SK-N-MC (cell line): ENCODE measurements at regions not wholly inside any gene's neighbourhood (a gene's known extent, or its start where the extent isn't known, plus 50 kb on each side); places are given as distances from the start of the nearest gene placed in this dataset.

Experiments
- DNase-seq: peaks from one replicate; pipeline ENCODE4 v3.0.0-alpha.2; 2011; ENCODE audit warnings: low read depth, low spot score
- H3K27ac ChIP-seq: fragments of 200-600 bp; sonication (generic); 2 replicates; pipeline ENCODE4 v1.5.1; 2016; ENCODE audit warnings: mixed run types
- H3K36me3 ChIP-seq: fragments of 200-600 bp; sonication (generic); 2 replicates; pipeline ENCODE4 v1.6.1; 2017; ENCODE audit warnings: antibody characterized with exemption, low read length, mixed read lengths; ENCODE audit not compliant: insufficient read depth
- H3K4me3 ChIP-seq: fragments of 200-600 bp; sonication (generic); 2 replicates; pipeline ENCODE4 v1.5.1; 2016
- H3K9ac ChIP-seq: fragments of 200-600 bp; sonication (generic); 2 replicates; pipeline ENCODE4 v1.8.0; 2017; ENCODE audit warnings: mixed run types, mixed read lengths; ENCODE audit not compliant: insufficient read length
- H3K9me3 ChIP-seq: fragments of 200-600 bp; sonication (generic); 2 replicates; pipeline ENCODE4 v1.6.1; 2017; ENCODE audit warnings: low read depth, mild to moderate bottlenecking, antibody characterized with exemption, low read length, moderate library complexity, mixed read lengths
- EZH2 ChIP-seq: fragments of 200-600 bp; sonication (generic); IDR thresholded peaks from one replicate; pipeline ENCODE4 v1.6.1; 2017; ENCODE audit warnings: antibody characterized with exemption
- FOXP2 ChIP-seq: optimal IDR thresholded peaks from 2 replicates; pipeline ENCODE3; 2011; ENCODE audit warnings: mild to moderate bottlenecking, moderate library complexity; ENCODE audit not compliant: insufficient read depth; ENCODE audit errors: extremely low read length, control extremely low read depth
- POLR2AphosphoS5 ChIP-seq: IDR thresholded peaks from 2 replicates; pipeline ENCODE4 v1.6.1; 2012; ENCODE audit warnings: mild to moderate bottlenecking, low read depth, low read length, borderline replicate concordance

DNA sequence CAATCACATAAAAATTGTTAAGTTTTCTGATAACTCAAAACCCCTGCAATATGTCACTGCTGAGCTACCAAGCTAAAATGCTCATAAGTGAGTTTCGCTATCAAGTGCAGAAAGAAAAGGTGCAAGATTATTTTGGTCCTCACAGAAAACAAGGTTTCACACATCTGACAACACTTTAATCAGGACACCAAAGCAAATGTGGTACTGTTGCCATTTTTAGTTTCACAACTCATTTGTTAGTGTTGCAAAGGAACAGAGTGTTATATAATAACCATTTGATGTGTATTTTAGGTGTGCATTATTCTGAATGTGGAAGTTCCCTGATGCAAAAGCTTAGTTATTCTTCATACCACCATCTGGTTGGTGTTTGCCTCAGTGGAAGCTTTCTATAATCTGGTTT is 956.2 kb downstream of the DSC3 start:
- no peaks in the 10 kb centered on the region for H3K36me3 ChIP-seq
- no peak for TF ChIP-seq POLR2AphosphoS5
- TF ChIP-seq EZH2: no peak
- no peak for TF ChIP-seq FOXP2
- no peak overlapping the region for H3K4me3 ChIP-seq
- H3K9me3 ChIP-seq: no peaks in the 10 kb centered on the region
- no peak for DNase-seq
- no peak overlapping the region for H3K9ac ChIP-seq
- no peak overlapping the region for H3K27ac ChIP-seq

DNA sequence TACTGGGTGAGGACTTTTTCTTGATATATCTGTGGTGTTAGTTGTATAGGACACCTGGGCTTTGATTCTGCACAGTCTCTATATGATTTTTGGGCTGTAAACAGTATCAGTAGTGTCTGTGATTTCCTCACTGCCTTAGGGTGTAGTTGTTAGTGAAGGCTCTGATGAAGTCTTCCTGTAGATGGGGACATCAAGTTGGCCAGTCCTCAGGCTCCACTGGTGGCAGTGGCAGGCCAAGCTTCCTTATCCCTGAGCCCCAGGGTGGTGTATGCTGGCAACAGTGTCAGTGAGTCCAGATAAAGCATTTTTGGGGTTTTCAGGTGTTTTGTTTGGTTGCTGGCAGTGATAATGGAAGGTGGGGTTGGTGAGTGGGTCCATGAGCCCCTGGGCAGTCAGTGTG is 961.4 kb downstream of the DSC3 start:
- no peak for DNase-seq
- Histone ChIP-seq H3K36me3 (no peaks in the 10 kb centered on the region), H3K27ac (no peak overlapping the region), H3K9me3 (no peaks in the 10 kb centered on the region), H3K4me3 (no peak overlapping the region), H3K9ac (no peak overlapping the region)
- TF ChIP-seq POLR2AphosphoS5: no peak
- no peak for TF ChIP-seq EZH2
- no peak for TF ChIP-seq FOXP2

DNA sequence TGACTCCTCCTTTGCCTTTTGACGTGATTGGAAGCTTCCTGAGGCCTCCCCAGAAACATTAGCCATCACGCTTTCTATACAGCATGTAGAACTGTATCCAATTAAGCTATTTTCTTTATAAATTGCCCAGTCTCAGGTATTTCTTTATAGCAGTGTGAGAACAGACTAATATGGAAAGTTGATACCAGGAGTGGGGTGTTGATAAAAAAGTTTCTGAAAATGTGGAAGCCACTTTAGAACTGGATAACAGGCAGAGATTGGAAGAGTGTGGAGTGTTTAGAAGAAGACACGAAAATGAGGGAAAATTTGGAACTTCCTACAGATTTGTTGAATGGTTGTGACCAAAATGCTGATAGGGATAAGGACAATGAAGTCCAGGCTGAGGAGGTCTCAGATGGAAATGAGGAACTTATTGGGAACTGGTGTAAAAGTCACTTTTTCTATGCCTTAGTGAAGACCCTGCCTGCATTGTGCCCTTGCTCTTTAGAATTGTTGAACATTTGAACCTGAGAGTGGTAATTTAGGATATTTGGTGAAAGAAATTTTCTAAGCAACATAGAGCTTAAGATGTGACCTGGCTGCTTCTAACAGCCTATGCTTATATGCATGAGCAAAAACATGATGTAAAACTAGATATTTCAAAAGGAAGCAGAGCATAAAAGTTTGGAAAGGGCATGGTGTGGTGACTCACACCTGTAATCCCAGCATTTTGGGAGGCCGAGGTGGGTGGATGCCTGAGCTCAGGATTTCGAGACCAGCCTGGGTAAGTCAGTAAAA is 969.7 kb downstream of the DSC3 start:
- Histone ChIP-seq H3K9me3 (no peaks in the 10 kb centered on the region), H3K36me3 (no peaks in the 10 kb centered on the region), H3K4me3 (no peak overlapping the region), H3K27ac (no peak overlapping the region), H3K9ac (no peak overlapping the region)
- DNase-seq: no peak
- TF ChIP-seq POLR2AphosphoS5 (no peak), FOXP2 (no peak), EZH2 (no peak)

DNA sequence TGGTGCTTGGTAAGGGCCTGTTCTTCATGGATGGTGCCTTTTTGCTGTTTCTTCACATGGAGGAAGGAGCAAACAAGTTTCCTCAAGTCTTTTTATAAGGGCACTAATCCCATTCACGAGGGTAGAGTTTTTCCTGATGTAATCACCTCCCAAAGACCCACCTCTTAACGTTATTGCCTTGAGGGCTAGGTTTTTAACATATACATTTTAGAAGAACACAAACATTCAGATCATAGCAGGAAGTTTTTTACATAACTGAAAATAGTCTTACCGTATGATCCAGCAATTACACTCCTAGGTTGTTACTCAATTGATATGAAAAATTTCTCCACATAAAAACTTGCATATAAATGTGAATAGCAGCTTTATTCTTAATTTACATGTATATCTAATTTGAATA is 976.3 kb downstream of the DSC3 start:
- TF ChIP-seq EZH2 (no peak), POLR2AphosphoS5 (no peak), FOXP2 (no peak)
- DNase-seq: no peak

DNA sequence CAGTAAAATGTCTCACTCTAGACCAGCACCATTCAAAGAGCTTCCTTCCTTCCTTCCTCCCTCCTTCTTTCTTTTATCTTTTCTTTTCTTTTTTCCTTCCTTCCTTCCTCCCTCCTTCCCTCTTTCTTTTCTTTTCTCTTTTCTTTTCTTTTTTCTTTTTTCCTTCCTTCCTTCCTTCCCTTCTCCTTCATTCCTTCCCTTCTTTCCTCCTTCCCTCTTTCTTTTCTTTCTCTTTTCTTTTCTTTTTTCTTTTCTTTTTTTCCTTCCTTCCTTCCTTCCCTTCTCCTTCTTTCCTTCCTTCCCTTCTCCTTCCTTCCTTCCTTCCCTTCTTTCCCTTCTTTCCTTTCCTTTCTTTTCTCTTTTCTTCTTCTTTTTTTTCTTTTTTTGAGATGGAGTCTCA is 985.1 kb downstream of the DSC3 start:
- TF ChIP-seq FOXP2 (no peak), POLR2AphosphoS5 (no peak), EZH2 (no peak)
- H3K4me3 ChIP-seq: no peak overlapping the region
- no peak overlapping the region for H3K27ac ChIP-seq
- no peaks in the 10 kb centered on the region for H3K36me3 ChIP-seq
- DNase-seq: no peak
- H3K9me3 ChIP-seq: no peaks in the 10 kb centered on the region
- H3K9ac ChIP-seq: no peak overlapping the region

More for the DNA sequence above, 976.3 kb downstream of the DSC3 start:
- Histone ChIP-seq H3K9me3 (no peaks in the 10 kb centered on the region), H3K4me3 (no peak overlapping the region), H3K9ac (no peak overlapping the region), H3K36me3 (no peaks in the 10 kb centered on the region), H3K27ac (no peak overlapping the region)

DNA sequence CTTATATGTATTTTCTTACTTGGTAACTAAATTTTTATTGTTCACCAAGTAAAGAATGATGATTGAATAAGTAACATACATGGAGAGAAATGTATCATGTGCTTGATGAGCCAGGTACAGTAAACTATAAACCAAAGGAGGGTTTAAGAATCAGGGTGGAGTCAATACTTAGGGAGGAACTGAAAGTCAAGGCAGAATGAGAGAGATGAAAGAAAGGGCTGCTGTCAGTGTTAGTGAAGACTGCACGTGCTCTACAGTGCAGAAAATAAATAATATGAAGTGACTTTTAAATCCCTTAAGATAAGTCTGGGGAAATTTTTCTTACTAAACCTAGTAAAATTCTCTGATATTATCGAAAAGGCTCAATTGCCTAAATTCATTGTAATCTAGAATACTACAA is 986.0 kb downstream of the DSC3 start:
- TF ChIP-seq POLR2AphosphoS5 (no peak), EZH2 (no peak), FOXP2 (no peak)
- no peak overlapping the region for H3K9ac ChIP-seq
- no peaks in the 10 kb centered on the region for H3K36me3 ChIP-seq
- no peak overlapping the region for H3K27ac ChIP-seq
- no peak for DNase-seq
- no peak overlapping the region for H3K4me3 ChIP-seq
- H3K9me3 ChIP-seq: no peaks in the 10 kb centered on the region

DNA sequence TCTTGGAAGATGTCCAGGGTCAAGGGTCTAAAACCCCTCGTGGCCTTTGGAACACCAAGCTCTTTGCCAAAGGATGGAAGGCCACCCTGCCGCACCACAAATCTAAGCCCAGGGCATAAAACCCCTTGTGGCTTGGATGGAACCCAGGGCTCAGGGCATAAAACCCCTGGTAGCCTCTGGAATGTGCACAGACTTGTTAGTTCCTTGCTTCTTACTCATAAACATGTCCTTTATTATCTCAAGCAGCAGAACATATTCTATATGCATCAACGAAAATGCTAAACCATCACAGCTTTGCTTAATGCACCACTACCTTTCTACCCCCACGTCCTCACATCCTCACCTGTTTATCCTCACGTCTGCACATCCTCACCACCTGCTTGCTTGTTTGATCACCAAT is 998.0 kb downstream of the DSC3 start:
- Histone ChIP-seq H3K4me3 (no peak overlapping the region), H3K27ac (no peak overlapping the region), H3K36me3 (no peaks in the 10 kb centered on the region), H3K9me3 (no peaks in the 10 kb centered on the region), H3K9ac (no peak overlapping the region)
- DNase-seq: no peak
- TF ChIP-seq POLR2AphosphoS5 (no peak), FOXP2 (no peak), EZH2 (no peak)

DNA sequence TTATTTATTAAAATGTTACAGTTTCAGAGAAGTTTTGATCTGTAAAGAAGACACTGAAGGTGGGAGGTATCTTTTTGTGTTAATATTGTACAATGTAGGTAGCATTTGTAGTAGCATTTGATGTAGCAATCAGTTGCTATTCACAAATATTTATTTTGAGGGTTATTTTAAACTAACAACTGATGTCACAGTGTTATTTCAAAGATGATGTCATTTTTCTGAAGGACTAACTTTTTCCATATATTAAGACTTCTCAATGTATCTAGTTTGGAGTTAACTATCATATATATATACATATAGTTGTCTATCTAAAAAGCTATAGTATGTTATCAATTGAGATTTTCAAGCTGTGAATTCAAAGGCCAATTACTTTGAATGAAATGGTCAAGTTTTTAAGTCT is 1003.3 kb downstream of the DSC3 start:
- Histone ChIP-seq H3K36me3 (no peaks in the 10 kb centered on the region), H3K4me3 (no peak overlapping the region), H3K27ac (no peak overlapping the region), H3K9me3 (no peaks in the 10 kb centered on the region), H3K9ac (no peak overlapping the region)
- TF ChIP-seq EZH2 (no peak), POLR2AphosphoS5 (no peak)
- no peak for DNase-seq

DNA sequence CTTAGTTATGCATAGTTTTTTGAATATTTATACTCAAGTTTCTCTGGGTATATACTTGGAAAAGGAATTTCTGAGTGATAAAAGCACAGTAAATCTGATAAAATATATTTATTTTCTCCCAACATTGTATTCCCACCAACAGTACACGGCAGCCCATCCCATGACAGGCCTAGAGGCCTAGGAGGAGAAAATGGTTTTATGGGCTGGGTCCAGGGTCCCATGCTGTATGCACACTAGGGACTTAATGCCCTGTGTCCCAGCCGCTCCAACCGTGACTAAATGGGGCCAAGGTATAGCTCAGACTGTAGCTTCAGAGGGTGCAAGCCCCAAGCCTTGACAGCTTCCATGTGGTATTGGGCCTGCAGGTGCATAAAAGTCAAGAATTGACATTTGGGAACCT is 1007.7 kb downstream of the DSC3 start:
- no peak for TF ChIP-seq FOXP2
- TF ChIP-seq EZH2: no peak
- no peak for TF ChIP-seq POLR2AphosphoS5
- no peak overlapping the region for H3K9ac ChIP-seq
- no peaks in the 10 kb centered on the region for H3K9me3 ChIP-seq
- no peak overlapping the region for H3K4me3 ChIP-seq
- no peaks in the 10 kb centered on the region for H3K36me3 ChIP-seq
- H3K27ac ChIP-seq: no peak overlapping the region
- DNase-seq: no peak
